Endothelial cell (in vitro differentiated cells): ENCODE measurements at regions not wholly inside any gene's neighbourhood (a gene's known extent, or its start where the extent isn't known, plus 50 kb on each side); places are given as distances from the start of the nearest gene placed in this dataset.
"Not testable (repeated sequence)": the region's sequence is repeated elsewhere in the genome, so short reads cannot be mapped to it uniquely, and the experiment has no call there.

Experiments used
- DNase-seq: peaks from one replicate; pipeline ENCODE4 v3.0.0; 2021; ENCODE audit warnings: low spot score
- H3K27ac Mint-ChIP-seq: one replicate; pipeline ENCODE4 v1.8.0; 2021; ENCODE audit warnings: mixed read lengths, inconsistent platforms; ENCODE audit not compliant: unreplicated experiment
- H3K27me3 Mint-ChIP-seq: one replicate; pipeline ENCODE4 v1.8.0; 2021; ENCODE audit warnings: mild to moderate bottlenecking, moderate library complexity, mixed read lengths, inconsistent platforms; ENCODE audit not compliant: unreplicated experiment
- H3K36me3 Mint-ChIP-seq: one replicate; pipeline ENCODE4 v1.8.0; 2021; ENCODE audit warnings: mild to moderate bottlenecking, low read depth, mixed read lengths, inconsistent platforms; ENCODE audit not compliant: unreplicated experiment
- H3K4me1 Mint-ChIP-seq: one replicate; pipeline ENCODE4 v1.8.0; 2021; ENCODE audit warnings: mild to moderate bottlenecking, mixed read lengths, inconsistent platforms; ENCODE audit not compliant: unreplicated experiment
- H3K4me3 Mint-ChIP-seq: one replicate; pipeline ENCODE4 v1.8.0; 2021; ENCODE audit warnings: mild to moderate bottlenecking, mixed read lengths, inconsistent platforms; ENCODE audit not compliant: unreplicated experiment
- H3K9me3 Mint-ChIP-seq: one replicate; pipeline ENCODE4 v1.8.0; 2021; ENCODE audit warnings: mixed read lengths, inconsistent platforms; ENCODE audit not compliant: unreplicated experiment
- CTCF ChIP-seq: fragments of 200-600 bp; sonication (generic); IDR thresholded peaks from one replicate; pipeline ENCODE4 v1.5.0; 2021; ENCODE audit warnings: antibody characterized with exemption; ENCODE audit not compliant: unreplicated experiment

- Mint-ChIP-seq H3K9me3 (no peaks in the 10 kb centered on the region), H3K36me3 (no peaks in the 10 kb centered on the region), H3K4me1 (peaks cover 5% of the 10 kb centered on the region), H3K27ac (no peak overlapping the region), H3K4me3 (no peak overlapping the region), H3K27me3 (no peaks in the 10 kb centered on the region)
- no peak for TF ChIP-seq CTCF
- DNase-seq = no peak
Observed at GRCh38 chr9:27838876-27839275, 265.6 kb upstream of the C9orf72 start.

- not testable (repeated sequence) for DNase-seq, H3K4me3 Mint-ChIP-seq, H3K4me1 Mint-ChIP-seq, H3K36me3 Mint-ChIP-seq, H3K9me3 Mint-ChIP-seq, H3K27me3 Mint-ChIP-seq, H3K27ac Mint-ChIP-seq
Observed at GRCh38 chr9:27839767-27840166, 266.5 kb upstream of the C9orf72 start.

GRCh38 chr9:27844797-27845196 lies 271.5 kb upstream of the C9orf72 start:
- H3K4me1 Mint-ChIP-seq = peaks cover 5% of the 10 kb centered on the region
- no peak overlapping the region for H3K4me3 Mint-ChIP-seq
- DNase-seq = no peak
- H3K27ac Mint-ChIP-seq = no peak overlapping the region
- no peaks in the 10 kb centered on the region for H3K36me3 Mint-ChIP-seq
- H3K27me3 Mint-ChIP-seq = peaks cover 2% of the 10 kb centered on the region
- no peak for TF ChIP-seq CTCF
- H3K9me3 Mint-ChIP-seq = no peaks in the 10 kb centered on the region

GRCh38 chr9:27847380-27847779 lies 274.1 kb upstream of the C9orf72 start:
- Mint-ChIP-seq H3K27me3 (peaks cover 2% of the 10 kb centered on the region), H3K27ac (no peak overlapping the region), H3K4me3 (no peak overlapping the region), H3K4me1 (no peaks in the 10 kb centered on the region), H3K36me3 (no peaks in the 10 kb centered on the region), H3K9me3 (no peaks in the 10 kb centered on the region)
- no peak for TF ChIP-seq CTCF
- DNase-seq = no peak

GRCh38 chr9:27847818-27848217 lies 274.5 kb upstream of the C9orf72 start:
- TF ChIP-seq CTCF = no peak
- no peak overlapping the region for H3K4me3 Mint-ChIP-seq
- H3K4me1 Mint-ChIP-seq = no peaks in the 10 kb centered on the region
- no peak overlapping the region for H3K27ac Mint-ChIP-seq
- no peaks in the 10 kb centered on the region for H3K36me3 Mint-ChIP-seq
- H3K27me3 Mint-ChIP-seq = peaks cover 2% of the 10 kb centered on the region
- no peak for DNase-seq
- no peaks in the 10 kb centered on the region for H3K9me3 Mint-ChIP-seq

- H3K4me3 Mint-ChIP-seq = no peak overlapping the region
- H3K27me3 Mint-ChIP-seq = peaks cover 2% of the 10 kb centered on the region
- H3K4me1 Mint-ChIP-seq = no peaks in the 10 kb centered on the region
- no peak overlapping the region for H3K27ac Mint-ChIP-seq
- H3K9me3 Mint-ChIP-seq = no peaks in the 10 kb centered on the region
- TF ChIP-seq CTCF = no peak
- DNase-seq = no peak
- no peaks in the 10 kb centered on the region for H3K36me3 Mint-ChIP-seq
Observed at GRCh38 chr9:27848315-27848714, 275.0 kb upstream of the C9orf72 start.
